GM23338 (cell line): ENCODE measurements at regions not wholly inside any gene's neighbourhood (a gene's known extent, or its start where the extent isn't known, plus 50 kb on each side); places are given as distances from the start of the nearest gene placed in this dataset.

ENCODE experiments used
- ATAC-seq: fragments of 200-7000 bp; cut with Tn5 transposase; 3 replicates; pipeline ENCODE4 v1.9.1; 2020
- DNase-seq: peaks from one replicate; pipeline ENCODE4 v3.0.0-alpha.2; 2015; ENCODE audit warnings: low spot score
- H2AFZ ChIP-seq: fragments of 200-600 bp; sonication (generic); 2 replicates; pipeline ENCODE4 v1.8.0; 2016; ENCODE audit warnings: antibody characterized with exemption, mild to moderate bottlenecking, moderate library complexity
- H3F3A ChIP-seq: fragments of 200-600 bp; sonication (generic); replicated peaks from 2 replicates; pipeline ENCODE4 v1.8.0; 2017; ENCODE audit warnings: antibody characterized with exemption, mixed run types, low read depth
- H3K27ac ChIP-seq: fragments of 200-600 bp; sonication (generic); 2 replicates; pipeline ENCODE4 v1.6.1; 2016; ENCODE audit warnings: low read depth
- H3K27me3 ChIP-seq: fragments of 200-600 bp; sonication (generic); 2 replicates; pipeline ENCODE4 v1.8.0; 2016; ENCODE audit warnings: mild to moderate bottlenecking, mixed run types, moderate library complexity; ENCODE audit not compliant: insufficient read depth
- H3K36me3 ChIP-seq: fragments of 200-600 bp; sonication (generic); 2 replicates; pipeline ENCODE4 v1.8.0; 2016; ENCODE audit warnings: mild to moderate bottlenecking; ENCODE audit not compliant: insufficient read depth
- H3K4me1 ChIP-seq: fragments of 200-600 bp; sonication (generic); 2 replicates; pipeline ENCODE4 v1.8.0; 2016; ENCODE audit warnings: mild to moderate bottlenecking, moderate library complexity; ENCODE audit not compliant: insufficient read depth
- H3K4me2 ChIP-seq: fragments of 200-600 bp; sonication (generic); 2 replicates; pipeline ENCODE4 v1.7.1; 2017; ENCODE audit warnings: mixed run types
- H3K4me3 ChIP-seq: fragments of 200-600 bp; sonication (generic); 2 replicates; pipeline ENCODE4 v1.6.1; 2016; ENCODE audit warnings: mixed run types
- H3K79me2 ChIP-seq: fragments of 200-600 bp; sonication (generic); replicated peaks from 2 replicates; pipeline ENCODE4 v1.8.0; 2017; ENCODE audit warnings: mild to moderate bottlenecking; ENCODE audit not compliant: insufficient read depth
- H3K9me2 ChIP-seq: fragments of 200-600 bp; sonication (generic); 2 replicates; pipeline ENCODE4 v1.8.0; 2017; ENCODE audit not compliant: insufficient read depth
- H4K20me1 ChIP-seq: fragments of 200-600 bp; sonication (generic); replicated peaks from 2 replicates; pipeline ENCODE4 v1.8.0; 2017; ENCODE audit warnings: mild to moderate bottlenecking; ENCODE audit not compliant: insufficient read depth
- H3K27ac Mint-ChIP-seq: 2 replicates; pipeline ENCODE4 v1.8.0; 2020; ENCODE audit warnings: inconsistent platforms, mild to moderate bottlenecking, moderate library complexity, mixed read lengths
- H3K27me3 Mint-ChIP-seq: 3 replicates; pipeline ENCODE4 v1.8.0; 2022; ENCODE audit warnings: low read depth, mild to moderate bottlenecking, moderate library complexity, mixed read lengths, inconsistent platforms; ENCODE audit not compliant: insufficient read depth, poor library complexity
- H3K36me3 Mint-ChIP-seq: 3 replicates; pipeline ENCODE4 v1.8.0; 2021; ENCODE audit warnings: low read depth, mild to moderate bottlenecking, inconsistent platforms, moderate library complexity, mixed read lengths
- H3K4me1 Mint-ChIP-seq: 3 replicates; pipeline ENCODE4 v1.8.0; 2020; ENCODE audit warnings: mild to moderate bottlenecking, inconsistent platforms, mixed read lengths
- H3K4me3 Mint-ChIP-seq: 3 replicates; pipeline ENCODE4 v1.8.0; 2021; ENCODE audit warnings: moderate library complexity, mild to moderate bottlenecking, inconsistent platforms, mixed read lengths
- H3K9me3 Mint-ChIP-seq: 3 replicates; pipeline ENCODE4 v1.8.0; 2020; ENCODE audit warnings: moderate library complexity, mild to moderate bottlenecking, inconsistent platforms, mixed read lengths
- CREB1 ChIP-seq: fragments of 250-450 bp; sonication (Bioruptor Pico); IDR thresholded peaks from 2 replicates; pipeline ENCODE4 v1.5.0; 2020; ENCODE audit warnings: low read depth, mild to moderate bottlenecking, moderate library complexity
- CTCF ChIP-seq, 2 experiments: fragments of 200-600 bp in 1 of 2; sonication (generic) in 1 of 2; conservative IDR thresholded peaks; 2 replicates each; pipeline versions ENCODE4 v1.5.1 to v1.6.1; 2016 to 2017; ENCODE audit warnings: antibody characterized with exemption in 2 of 2, low read depth in 2 of 2, mild to moderate bottlenecking in 2 of 2, moderate library complexity in 1 of 2
- EZH2phosphoT487 ChIP-seq: fragments of 200-600 bp; sonication (generic); IDR thresholded peaks from one replicate; pipeline ENCODE4 v1.8.1; 2018; ENCODE audit warnings: antibody characterized with exemption; ENCODE audit not compliant: unreplicated experiment
- NANOG ChIP-seq: IDR thresholded peaks from 2 replicates; pipeline ENCODE4 v1.6.1; 2016; ENCODE audit warnings: antibody characterized with exemption, borderline replicate concordance
- POLR2AphosphoS5 ChIP-seq: IDR thresholded peaks from 2 replicates; pipeline ENCODE4 v1.6.1; 2016; ENCODE audit warnings: antibody characterized with exemption, low read depth
- REST ChIP-seq: IDR thresholded peaks from one replicate; pipeline ENCODE4 v1.6.1; 2018; ENCODE audit warnings: antibody characterized with exemption; ENCODE audit not compliant: unreplicated experiment
- STAT1 ChIP-seq: IDR thresholded peaks from one replicate; pipeline ENCODE4 v1.6.1; 2016; ENCODE audit warnings: antibody characterized with exemption; ENCODE audit not compliant: unreplicated experiment
- ZNF331 ChIP-seq: fragments of 250-450 bp; sonication (Bioruptor Pico); IDR thresholded peaks from 2 replicates; pipeline ENCODE4 v1.5.0; 2020; ENCODE audit warnings: low read depth, mild to moderate bottlenecking, moderate library complexity
- ZNF462 ChIP-seq: fragments of 250-450 bp; sonication (Bioruptor Pico); IDR thresholded peaks from 2 replicates; pipeline ENCODE4 v1.5.0; 2020; ENCODE audit warnings: mild to moderate bottlenecking, moderate library complexity

- Histone ChIP-seq H3K4me3 (no peak overlapping the region), H3K36me3 (peaks cover 4% of the 10 kb centered on the region; the same call in 1 of the 2 replicates), H3K79me2 (no peaks in the 10 kb centered on the region), H2AFZ (no peak overlapping the region), H3K27ac (no peak overlapping the region), H4K20me1 (no peaks in the 10 kb centered on the region), H3F3A (no peaks in the 10 kb centered on the region), H3K4me1 (no peaks in the 10 kb centered on the region), H3K9me2 (peaks cover 13% of the 10 kb centered on the region), H3K27me3 (no peaks in the 10 kb centered on the region), H3K4me2 (no peak overlapping the region)
- peaks cover 16% of the 10 kb centered on the region for H3K9me3 Mint-ChIP-seq
- H3K36me3 Mint-ChIP-seq, result peaks cover 14% of the 10 kb centered on the region
- DNase-seq (no peak), ATAC-seq (no peak)
- H3K4me1 Mint-ChIP-seq, result peaks cover 5% of the 10 kb centered on the region; the same call in 2 of the 3 replicates
- H3K27ac Mint-ChIP-seq, result no peak overlapping the region
- H3K4me3 Mint-ChIP-seq, result no peak overlapping the region
- no peak for TF ChIP-seq POLR2AphosphoS5
- TF ChIP-seq CREB1 (CRISPR knock-in tag), result no peak
- TF ChIP-seq NANOG, result no peak
- no peak for TF ChIP-seq STAT1
- H3K27me3 Mint-ChIP-seq, result peaks cover 3% of the 10 kb centered on the region
Observed at GRCh38 chr10:20662742-20663141, 234.4 kb downstream of the NEBL start.

- Histone ChIP-seq H2AFZ (no peak overlapping the region), H3K4me3 (no peak overlapping the region), H3K9me2 (peaks cover 13% of the 10 kb centered on the region), H3K4me2 (no peak overlapping the region), H3F3A (no peaks in the 10 kb centered on the region), H3K79me2 (no peaks in the 10 kb centered on the region), H3K27ac (no peak overlapping the region), H3K36me3 (peaks cover 4% of the 10 kb centered on the region; the same call in 1 of the 2 replicates), H4K20me1 (no peaks in the 10 kb centered on the region), H3K27me3 (no peaks in the 10 kb centered on the region), H3K4me1 (no peaks in the 10 kb centered on the region)
- ATAC-seq (no peak), DNase-seq (no peak)
- TF ChIP-seq ZNF331 (CRISPR knock-in tag) (no peak), ZNF462 (no peak), CTCF (conservative IDR thresholded peaks at IDR 0.05; ENCODE audit: low read depth in 2 of 2) (no peak), REST (no peak), STAT1 (no peak), EZH2phosphoT487 (no peak)
- H3K27me3 Mint-ChIP-seq, result peaks cover under 1% of the 10 kb centered on the region
- no peak overlapping the region for H3K4me3 Mint-ChIP-seq
- peaks cover 5% of the 10 kb centered on the region; the same call in 2 of the 3 replicates for H3K4me1 Mint-ChIP-seq
- H3K9me3 Mint-ChIP-seq, result peaks cover 14% of the 10 kb centered on the region
- H3K36me3 Mint-ChIP-seq, result peaks cover 13% of the 10 kb centered on the region
- H3K27ac Mint-ChIP-seq, result no peak overlapping the region
Observed at GRCh38 chr10:20659225-20659624, 237.9 kb downstream of the NEBL start.
